Dedifferentiated amniotic fluid mesenchymal stem cell (primary cell): ENCODE measurements at regions not wholly inside any gene's neighbourhood (a gene's known extent, or its start where the extent isn't known, plus 50 kb on each side); places are given as distances from the start of the nearest gene placed in this dataset.

Experiments used
- DNase-seq: peaks from one replicate; pipeline ENCODE4 v3.0.0-alpha.2; 2016; ENCODE audit errors: extremely low spot score

- no peak for DNase-seq
Observed at GRCh38 chr10:123557366-123558108, 108.6 kb upstream of the GPR26 start.

- no peak for DNase-seq
Observed at GRCh38 chr10:123558651-123559050, 107.5 kb upstream of the GPR26 start.

GRCh38 chr10:123559066-123559822 lies 106.9 kb upstream of the GPR26 start:
- DNase-seq, result no peak

GRCh38 chr10:123559823-123560092 lies 106.4 kb upstream of the GPR26 start:
- no peak for DNase-seq

- no peak for DNase-seq
Observed at GRCh38 chr10:123560301-123561140, 105.6 kb upstream of the GPR26 start.

- DNase-seq, result no peak
Observed at GRCh38 chr10:123561141-123561440, 105.1 kb upstream of the GPR26 start.

GRCh38 chr10:123562387-123562786 lies 103.8 kb upstream of the GPR26 start:
- no peak for DNase-seq

GRCh38 chr10:123562811-123563580 lies 103.2 kb upstream of the GPR26 start:
- DNase-seq, result no peak

GRCh38 chr10:123563581-123563855 lies 102.6 kb upstream of the GPR26 start:
- DNase-seq, result no peak

GRCh38 chr10:123563994-123564393 lies 102.2 kb upstream of the GPR26 start:
- DNase-seq, result no peak

- no peak for DNase-seq
Observed at GRCh38 chr10:123564631-123565030, 101.5 kb upstream of the GPR26 start.

- DNase-seq, result no peak
Observed at GRCh38 chr10:123565691-123566660, 100.2 kb upstream of the GPR26 start.

- no peak for DNase-seq
Observed at GRCh38 chr10:123567984-123568739, 98.0 kb upstream of the GPR26 start.

- DNase-seq, result no peak
Observed at GRCh38 chr10:123568751-123569150, 97.4 kb upstream of the GPR26 start.

GRCh38 chr10:123569436-123570035 lies 96.6 kb upstream of the GPR26 start:
- DNase-seq, result no peak

- DNase-seq, result no peak
Observed at GRCh38 chr10:123570051-123570897, 95.9 kb upstream of the GPR26 start.

- no peak for DNase-seq
Observed at GRCh38 chr10:123570898-123571515, 95.1 kb upstream of the GPR26 start.

- no peak for DNase-seq
Observed at GRCh38 chr10:123571978-123572377, 94.2 kb upstream of the GPR26 start.
